GM20000 (cell line): ENCODE measurements at regions not wholly inside any gene's neighbourhood (a gene's known extent, or its start where the extent isn't known, plus 50 kb on each side); places are given as distances from the start of the nearest gene placed in this dataset.

ENCODE experiments used
- DNase-seq: peaks from one replicate; pipeline ENCODE4 v3.0.0; 2012; ENCODE audit warnings: low spot score
- TF ChIP-seq, protein P1 (sequence below): IDR thresholded peaks from 2 replicates; pipeline ENCODE4 v1.5.1; 2012; ENCODE audit warnings: mild to moderate bottlenecking, control low read depth; ENCODE audit errors: extremely low read depth, missing control alignments

DNA sequence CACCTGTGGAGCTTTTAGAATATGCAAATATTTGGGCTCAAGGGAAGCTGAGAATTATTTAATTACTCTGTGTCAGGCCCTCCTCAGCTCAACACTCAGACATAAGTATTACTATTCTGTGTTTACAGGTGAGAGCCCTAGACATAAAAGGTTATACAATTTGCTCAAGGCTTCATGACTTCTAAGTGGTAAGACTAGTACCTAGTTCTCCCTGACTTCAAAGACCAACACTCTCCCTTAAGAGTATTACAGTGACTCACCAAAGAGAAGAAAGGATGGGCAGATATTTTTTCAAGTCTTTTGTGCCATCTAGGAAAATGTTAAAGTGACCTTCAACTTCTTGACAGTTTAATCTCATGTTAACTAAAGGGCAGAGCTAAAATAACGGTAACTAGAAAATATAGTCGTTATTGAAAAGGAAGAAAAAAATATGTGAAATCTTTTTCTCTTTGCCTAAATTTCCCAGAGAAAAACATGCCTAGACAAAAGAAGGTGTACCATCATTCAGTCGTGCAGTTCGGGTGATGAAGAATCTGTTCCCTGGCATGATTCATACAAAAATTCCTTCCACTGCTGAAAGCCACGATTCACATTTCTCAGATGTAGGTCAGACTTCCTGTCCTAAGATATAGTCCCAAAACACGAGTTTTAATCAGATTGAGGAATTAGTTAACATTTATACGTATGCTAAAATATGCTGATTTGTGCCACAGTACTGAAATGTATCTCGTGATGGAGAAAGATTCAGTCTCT is 849.1 kb upstream of the API5 start:
- DNase-seq = no peak
- TF ChIP-seq, protein P1, sequence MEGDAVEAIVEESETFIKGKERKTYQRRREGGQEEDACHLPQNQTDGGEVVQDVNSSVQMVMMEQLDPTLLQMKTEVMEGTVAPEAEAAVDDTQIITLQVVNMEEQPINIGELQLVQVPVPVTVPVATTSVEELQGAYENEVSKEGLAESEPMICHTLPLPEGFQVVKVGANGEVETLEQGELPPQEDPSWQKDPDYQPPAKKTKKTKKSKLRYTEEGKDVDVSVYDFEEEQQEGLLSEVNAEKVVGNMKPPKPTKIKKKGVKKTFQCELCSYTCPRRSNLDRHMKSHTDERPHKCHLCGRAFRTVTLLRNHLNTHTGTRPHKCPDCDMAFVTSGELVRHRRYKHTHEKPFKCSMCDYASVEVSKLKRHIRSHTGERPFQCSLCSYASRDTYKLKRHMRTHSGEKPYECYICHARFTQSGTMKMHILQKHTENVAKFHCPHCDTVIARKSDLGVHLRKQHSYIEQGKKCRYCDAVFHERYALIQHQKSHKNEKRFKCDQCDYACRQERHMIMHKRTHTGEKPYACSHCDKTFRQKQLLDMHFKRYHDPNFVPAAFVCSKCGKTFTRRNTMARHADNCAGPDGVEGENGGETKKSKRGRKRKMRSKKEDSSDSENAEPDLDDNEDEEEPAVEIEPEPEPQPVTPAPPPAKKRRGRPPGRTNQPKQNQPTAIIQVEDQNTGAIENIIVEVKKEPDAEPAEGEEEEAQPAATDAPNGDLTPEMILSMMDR = no peak

DNA sequence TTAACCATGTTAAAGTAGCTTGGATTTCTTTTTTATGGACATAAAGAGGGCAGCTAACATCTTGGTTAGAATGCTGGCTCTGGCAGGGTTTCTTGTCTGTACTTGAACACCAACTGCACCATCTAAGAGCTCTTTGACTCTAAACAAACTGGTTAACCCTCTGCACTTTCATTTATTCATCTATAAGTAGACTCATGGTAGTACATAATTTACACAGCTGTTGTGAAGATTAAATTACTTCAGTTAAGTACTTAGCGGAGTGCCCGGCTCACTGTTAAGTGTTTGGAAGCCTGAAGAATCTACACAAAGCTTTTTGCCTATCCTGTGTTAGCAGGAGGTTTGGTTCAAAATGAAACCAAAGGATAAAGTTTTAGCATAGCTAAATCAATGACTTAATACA is 846.2 kb upstream of the API5 start:
- TF ChIP-seq, protein P1 = no peak
- DNase-seq = no peak

DNA sequence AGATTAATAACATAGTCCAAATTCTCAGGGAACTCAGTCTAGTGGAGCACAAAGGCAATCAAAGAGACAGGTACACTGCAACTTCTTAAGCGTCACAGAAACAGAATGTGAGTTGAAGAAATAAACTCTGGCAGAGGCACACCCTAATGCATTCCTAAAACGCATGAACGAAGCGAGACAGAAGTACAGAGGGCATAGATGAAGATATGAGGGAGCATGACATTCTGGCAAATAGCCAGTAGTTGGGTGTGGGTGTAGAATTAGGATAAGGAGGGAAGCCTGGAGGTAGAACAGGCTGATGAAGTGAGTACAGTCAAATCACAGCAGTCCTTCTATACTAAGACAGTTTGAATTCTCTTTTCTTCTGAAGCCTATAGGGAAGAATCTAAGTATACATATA is 838.7 kb upstream of the API5 start:
- DNase-seq = no peak
- TF ChIP-seq, protein P1 = no peak

DNA sequence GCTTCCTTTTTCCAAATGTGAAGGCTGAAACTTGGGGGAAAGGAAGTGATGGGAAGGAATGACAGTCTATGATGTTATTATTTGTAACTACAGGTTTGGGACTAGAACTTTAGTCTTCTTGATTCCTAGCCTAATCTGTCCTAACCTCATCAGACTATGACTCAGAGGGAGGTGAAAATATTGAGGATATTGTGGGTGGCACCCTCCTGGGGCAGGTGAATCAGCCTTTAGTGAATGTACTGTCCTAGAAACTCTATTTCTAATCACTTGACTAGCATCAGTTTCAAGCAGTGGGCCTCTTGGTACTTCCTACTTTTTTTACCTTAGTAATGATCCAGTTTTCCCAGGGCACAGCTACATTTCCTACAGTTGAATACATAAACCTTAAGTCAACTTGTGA is 829.0 kb upstream of the API5 start:
- no peak for DNase-seq
- TF ChIP-seq, protein P1 = no peak

DNA sequence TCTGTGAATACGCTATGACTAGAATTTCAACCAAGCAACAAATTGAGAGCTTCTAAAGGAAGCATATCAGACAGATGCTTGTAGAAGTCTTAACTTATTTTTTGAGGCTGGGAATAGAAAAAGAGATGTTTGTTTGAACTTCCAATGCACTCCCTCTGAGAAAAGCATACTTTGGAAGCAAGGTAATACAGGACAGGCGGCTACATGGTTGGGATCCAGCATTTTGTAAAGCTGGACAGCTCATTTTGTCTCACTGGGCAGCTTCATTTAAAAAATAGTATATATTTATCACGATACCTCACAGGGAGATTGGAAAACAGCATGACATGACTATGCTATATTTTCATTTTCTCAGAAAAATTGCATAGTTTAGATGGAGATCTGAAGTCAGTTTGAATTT is 821.3 kb upstream of the API5 start:
- no peak for DNase-seq
- TF ChIP-seq, protein P1 = no peak

DNA sequence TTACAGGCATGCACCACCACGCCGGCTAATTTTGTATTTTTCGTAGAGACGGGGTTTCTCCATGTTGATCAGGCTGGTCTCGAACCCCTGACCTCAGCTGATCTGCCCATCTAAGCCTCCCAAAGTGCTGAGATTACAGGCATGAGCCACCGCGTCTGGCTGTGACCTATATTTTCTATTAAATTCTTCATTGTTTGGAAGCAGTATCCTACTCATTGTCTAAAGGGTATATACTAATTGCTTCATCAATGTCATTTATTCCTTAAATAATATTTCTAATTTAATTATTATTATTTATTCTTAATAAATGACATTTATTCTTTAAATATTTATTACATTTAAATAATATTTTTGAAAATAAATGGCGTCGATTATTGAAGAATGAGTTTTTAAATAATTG is 817.3 kb upstream of the API5 start:
- TF ChIP-seq, protein P1 = no peak

DNA sequence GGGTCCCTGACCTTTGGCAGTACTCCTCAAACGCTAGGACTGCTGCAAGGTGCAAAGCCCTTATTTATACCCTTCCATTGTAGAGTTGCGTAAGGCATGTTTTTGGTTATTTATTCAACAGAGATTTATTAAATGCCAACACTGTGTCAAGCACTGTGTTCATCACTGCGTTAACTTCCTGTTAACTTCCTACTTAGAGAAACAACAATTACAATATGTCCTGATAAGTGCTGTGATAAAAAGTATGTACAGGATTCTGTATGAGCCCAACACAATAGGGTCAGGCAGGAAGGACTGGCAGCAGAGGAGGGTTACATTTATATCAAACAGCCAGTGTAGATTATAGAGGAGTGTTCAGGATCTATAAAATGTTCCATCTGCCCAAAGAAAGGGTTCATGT is 812.8 kb upstream of the API5 start:
- TF ChIP-seq, protein P1 = no peak
- no peak for DNase-seq

More for the DNA sequence above, 817.3 kb upstream of the API5 start:
- DNase-seq = no peak
